HG03439 (cell line): ENCODE measurements at regions not wholly inside any gene's neighbourhood (a gene's known extent, or its start where the extent isn't known, plus 50 kb on each side); places are given as distances from the start of the nearest gene placed in this dataset.
"Not testable (repeated sequence)": the region's sequence is repeated elsewhere in the genome, so short reads cannot be mapped to it uniquely, and the experiment has no call there.

ENCODE experiments used
- ATAC-seq: cut with Tn5 transposase; IDR thresholded peaks from one replicate; pipeline ENCODE4 v1.9.1; 2021; ENCODE audit warnings: mild to moderate bottlenecking, moderate library complexity; ENCODE audit not compliant: unreplicated experiment

DNA sequence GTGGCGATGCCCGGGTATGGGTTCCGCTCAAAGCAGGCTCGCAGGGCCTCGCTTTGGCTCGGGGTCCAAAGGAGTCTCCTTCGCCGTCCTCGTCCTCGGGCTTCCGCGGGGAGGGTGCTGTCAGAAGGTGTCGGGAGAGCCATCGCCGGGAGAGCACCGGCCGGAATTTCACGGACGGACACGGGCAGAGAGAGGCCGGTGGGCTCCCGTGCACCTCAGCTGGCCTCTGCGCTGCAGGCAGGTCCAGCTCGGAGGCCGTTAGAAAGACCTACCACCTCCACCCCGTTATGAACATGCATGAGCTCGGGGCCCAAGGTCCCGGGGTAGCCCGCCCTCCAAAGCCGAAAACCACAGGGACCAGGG, 1846.0 kb upstream of the DEFB115 start:
- not testable (repeated sequence) for ATAC-seq

DNA sequence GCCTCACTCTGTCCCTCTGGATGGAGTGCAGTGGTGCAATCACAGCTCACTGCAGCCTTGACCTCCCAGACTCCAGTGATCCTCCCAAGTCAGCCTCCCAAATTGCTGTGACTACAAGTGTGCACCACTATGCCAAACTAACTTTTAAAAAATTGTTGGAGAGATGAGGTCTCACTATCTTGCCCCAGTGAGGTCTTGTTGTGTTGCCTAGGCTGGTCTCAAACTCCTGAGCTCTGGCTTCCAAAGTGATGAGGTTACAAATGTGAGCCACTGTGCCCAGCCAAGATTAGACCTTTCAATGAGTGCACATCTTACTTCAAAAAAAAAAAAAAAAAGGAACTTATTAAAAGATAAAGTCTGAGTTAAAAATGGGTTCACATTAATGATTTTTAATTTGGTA, 1838.1 kb upstream of the DEFB115 start:
- no peak for ATAC-seq

- no peak for ATAC-seq
Measured at GRCh38 chr20:29427201-29428060, 1830.0 kb upstream of the DEFB115 start.

GRCh38 chr20:29430531-29430930, 1826.9 kb upstream of the DEFB115 start:
- ATAC-seq, result no peak

DNA sequence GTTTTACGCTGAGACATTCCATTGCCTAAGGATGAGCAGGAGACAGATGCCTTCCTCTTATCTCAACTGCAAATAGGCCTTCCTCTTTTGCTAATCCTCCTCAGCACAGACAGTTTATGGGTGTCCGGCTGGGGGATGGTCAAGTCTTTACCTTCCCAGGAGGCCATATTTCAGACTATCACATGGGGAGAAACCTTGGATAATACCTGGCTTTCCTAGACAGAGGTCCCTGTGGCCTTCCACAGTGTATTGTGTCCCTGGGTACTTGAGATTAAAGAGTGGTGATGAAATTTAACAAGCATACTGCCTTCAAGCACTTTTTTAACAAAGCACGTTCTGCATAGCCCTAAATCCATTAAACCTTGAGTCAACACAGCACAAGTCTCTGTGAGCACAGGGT, 1816.7 kb upstream of the DEFB115 start:
- not testable (repeated sequence) for ATAC-seq

DNA sequence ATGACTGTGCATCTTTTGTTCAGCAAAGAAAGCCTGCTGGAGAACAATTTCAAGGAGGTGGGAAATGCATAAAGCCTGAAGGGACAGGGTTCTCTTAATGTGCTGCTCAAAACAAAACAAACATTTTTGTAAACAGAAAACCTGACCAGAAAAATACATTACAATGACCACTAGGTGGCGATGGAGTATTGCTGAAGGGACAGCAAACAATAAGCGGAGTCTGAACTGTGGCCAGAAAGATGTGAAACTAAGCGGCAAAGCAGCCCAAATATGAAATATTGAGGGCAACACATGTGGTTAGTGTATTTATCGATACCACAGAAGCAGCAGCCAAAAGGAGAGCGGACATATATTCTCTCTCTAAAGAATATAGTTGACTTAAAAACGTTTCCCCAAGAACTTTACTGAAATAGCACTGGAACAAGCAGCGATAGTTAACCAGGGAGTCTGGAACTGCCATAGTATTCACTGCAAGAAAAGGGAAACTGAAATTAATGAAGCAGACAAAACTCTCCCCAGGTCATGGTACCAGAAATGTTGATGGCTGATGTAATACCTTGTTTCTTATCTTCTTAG, 1814.2 kb upstream of the DEFB115 start:
- ATAC-seq, result peak; percentile 29

- peak; percentile 94 for ATAC-seq
Measured at GRCh38 chr20:29443819-29444218, 1813.6 kb upstream of the DEFB115 start.

DNA sequence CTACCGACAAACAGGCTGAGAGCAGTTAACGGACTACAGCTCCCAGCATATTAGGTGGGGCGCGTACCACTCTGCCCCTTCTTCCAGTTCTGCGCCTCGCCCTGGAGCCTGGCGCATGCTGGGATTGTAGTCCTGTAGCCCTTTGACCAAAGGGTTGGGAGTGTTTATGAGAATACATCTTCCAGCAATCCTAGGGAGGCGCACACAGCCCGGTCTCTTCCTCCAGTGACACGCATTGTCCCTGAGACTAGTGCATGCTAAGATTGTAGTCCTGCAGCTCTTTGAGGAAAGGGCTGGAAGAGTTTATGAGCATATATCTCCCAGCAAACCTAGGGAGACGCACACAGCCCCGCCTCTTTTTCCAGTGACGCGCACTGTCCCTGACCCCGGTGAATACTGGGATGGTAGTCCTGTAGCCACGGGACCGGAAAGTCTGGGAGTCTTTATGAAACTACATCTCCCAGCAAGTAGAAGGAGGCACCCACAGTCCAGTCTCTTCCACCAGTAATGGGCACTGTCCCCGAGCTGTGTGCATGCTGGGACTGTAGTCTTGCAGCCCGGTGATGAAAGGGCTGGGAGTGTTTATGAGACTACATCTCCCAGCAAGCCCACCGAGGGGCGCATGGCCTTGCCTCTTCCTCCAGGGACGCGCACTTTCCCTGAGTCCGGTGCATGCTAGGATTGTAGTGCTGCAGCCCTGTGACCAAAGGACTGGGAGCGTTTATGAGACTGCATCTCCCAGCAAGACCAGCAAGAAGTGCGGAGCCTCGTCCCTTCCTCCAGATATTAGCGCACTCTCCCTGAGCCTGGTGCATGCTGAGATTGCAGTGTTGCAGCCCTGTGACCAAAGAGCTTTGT, 1812.2 kb upstream of the DEFB115 start:
- ATAC-seq, result not testable (repeated sequence)

- ATAC-seq, result not testable (repeated sequence)
Measured at GRCh38 chr20:29447517-29448484, 1809.7 kb upstream of the DEFB115 start.

DNA sequence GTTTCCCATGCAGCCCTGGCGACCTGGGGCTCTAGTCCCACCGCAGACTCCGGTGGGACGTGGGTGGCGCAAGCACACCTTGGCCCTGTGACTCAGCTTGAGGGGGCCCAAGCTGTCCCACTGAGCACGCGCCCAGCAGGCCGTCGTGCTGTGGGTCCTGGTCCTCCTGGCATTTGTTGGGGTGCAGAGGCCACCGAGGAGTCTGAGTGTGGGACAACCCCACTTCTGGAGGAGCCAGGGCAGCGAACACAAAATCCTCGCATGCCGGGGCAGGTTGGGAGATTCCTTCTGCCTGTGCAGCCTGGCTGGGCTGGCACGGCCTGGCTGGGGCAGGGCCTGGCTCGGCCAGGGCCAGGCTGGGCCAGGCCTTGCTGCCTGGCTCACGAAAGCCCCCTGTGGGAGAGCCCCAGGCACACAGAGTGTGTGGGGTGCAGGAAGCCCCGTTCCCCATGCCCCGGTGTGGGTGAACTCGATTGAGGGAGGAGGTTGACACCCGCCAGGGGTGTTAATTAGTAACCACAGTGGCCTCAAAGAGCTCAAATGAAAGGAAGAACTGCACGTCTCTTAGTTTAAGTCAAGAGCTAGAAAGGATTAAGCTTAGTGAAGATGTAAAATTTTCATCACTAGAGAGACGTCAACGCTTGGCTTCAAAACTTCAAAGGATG, 1808.5 kb upstream of the DEFB115 start:
- no peak for ATAC-seq

GRCh38 chr20:29452186-29452585, 1805.3 kb upstream of the DEFB115 start:
- ATAC-seq, result no peak

GRCh38 chr20:29456987-29457693, 1800.3 kb upstream of the DEFB115 start:
- ATAC-seq, result not testable (repeated sequence)

DNA sequence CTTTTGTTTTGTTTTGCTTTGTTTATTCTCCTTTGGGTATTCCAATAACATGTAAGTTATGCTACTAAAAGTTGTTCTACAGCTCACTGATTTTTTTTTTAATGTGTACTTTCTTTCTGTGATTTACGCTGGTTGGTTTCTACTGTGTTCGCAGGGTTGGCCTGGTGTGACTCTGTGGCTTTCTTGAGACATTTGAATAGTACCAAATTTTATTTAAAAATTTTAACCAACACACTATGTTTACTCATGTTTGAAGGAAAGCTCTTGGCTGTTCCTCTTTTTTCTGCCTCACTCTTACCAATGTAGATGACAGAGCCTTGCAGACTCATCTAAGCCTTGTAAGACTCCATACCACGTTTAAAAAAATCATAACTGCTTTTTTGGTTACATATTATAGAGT, 1784.9 kb upstream of the DEFB115 start:
- no peak for ATAC-seq

GRCh38 chr20:29492840-29493239, 1764.6 kb upstream of the DEFB115 start:
- not testable (repeated sequence) for ATAC-seq

- ATAC-seq, result not testable (repeated sequence)
Measured at GRCh38 chr20:29496767-29497166, 1760.7 kb upstream of the DEFB115 start.

GRCh38 chr20:29497261-29497671, 1760.2 kb upstream of the DEFB115 start:
- ATAC-seq, result peak; percentile 53

DNA sequence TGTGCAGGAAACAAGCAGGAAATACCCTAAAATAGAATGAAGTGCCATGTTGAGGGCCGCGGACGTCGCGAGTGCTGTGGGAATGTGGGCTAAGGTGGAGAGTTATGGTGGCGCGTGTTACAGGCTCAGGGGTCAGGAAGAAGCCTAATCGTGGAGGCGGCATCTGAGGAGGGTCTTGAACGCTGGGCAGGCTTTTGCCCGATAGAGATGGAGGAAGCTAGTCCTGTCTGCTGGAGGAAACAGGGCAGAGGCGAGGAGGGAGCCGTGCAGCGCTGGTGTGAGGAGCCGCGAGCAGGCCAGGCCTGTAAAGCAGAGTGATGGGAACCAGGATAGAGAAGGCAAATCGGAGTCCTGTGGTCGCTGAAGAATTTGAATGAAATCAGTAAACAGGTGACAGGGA, 1759.8 kb upstream of the DEFB115 start:
- ATAC-seq, result not testable (repeated sequence)

DNA sequence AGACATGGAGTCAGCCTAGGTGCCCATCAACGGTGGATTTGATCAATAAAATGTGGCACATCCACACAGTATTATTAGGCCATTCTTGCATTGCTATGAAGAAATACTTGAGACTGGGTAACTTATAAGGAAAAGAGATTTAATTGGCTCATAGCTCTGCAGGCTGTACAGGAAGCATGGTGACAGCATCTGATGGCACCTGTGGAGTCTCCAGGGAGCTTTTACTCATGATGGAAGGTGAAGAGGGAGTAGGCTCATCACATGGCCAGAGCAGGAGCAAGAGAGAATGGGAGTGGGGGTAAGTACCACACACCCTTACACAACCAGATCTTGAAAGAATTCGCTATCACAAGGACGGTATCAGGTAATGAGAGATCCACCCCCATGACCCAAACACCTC, 1756.7 kb upstream of the DEFB115 start:
- ATAC-seq, result not testable (repeated sequence)

DNA sequence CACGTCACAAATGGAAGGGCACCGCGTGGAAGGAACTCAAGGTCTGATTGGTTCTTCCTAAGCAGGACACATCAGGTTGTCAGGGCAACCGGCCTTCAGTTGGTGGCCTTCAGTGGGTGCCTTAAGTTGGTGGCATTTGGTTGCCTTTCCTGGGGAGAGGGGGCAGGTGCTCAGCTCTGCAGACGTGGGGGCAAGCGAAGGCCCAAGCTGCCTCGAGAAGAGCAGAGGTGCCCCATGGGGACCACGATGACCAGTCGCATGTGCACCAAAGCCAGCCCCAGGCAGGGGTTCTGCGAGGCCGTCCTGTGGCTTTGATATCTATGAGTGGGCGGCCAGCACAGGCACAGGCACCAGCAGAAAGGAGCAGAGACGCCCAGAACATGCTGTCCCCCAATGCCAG, 1742.8 kb upstream of the DEFB115 start:
- not testable (repeated sequence) for ATAC-seq
